ENCODE measurements at regions not wholly inside any gene's neighbourhood (a gene's known extent, or its start where the extent isn't known, plus 50 kb on each side); places are given as distances from the start of the nearest gene placed in this dataset.

GRCh38 chr17:36862116-36862920 lies 75.0 kb upstream of the LHX1 start:
- DNase-seq (ENCODE audit: low read depth): no peak

GRCh38 chr17:36863131-36863530 lies 74.1 kb upstream of the LHX1 start:
- no peak overlapping the region for H3K4me3 ChIP-seq (ENCODE audit: low read depth, low read length)
- DNase-seq (ENCODE audit: low read depth): no peak
- TF ChIP-seq CTCF (IDR thresholded peaks at IDR 0.05; ENCODE audit: insufficient read depth, low read depth, low read length): no peak

More at GRCh38 chr17:36862116-36862920, 75.0 kb upstream of the LHX1 start:
- TF ChIP-seq CTCF (IDR thresholded peaks at IDR 0.05; ENCODE audit: insufficient read depth, low read depth, low read length): no peak
- no peak overlapping the region for H3K4me3 ChIP-seq (ENCODE audit: low read depth, low read length)

- no peak overlapping the region for H3K4me3 ChIP-seq (ENCODE audit: low read depth, low read length)
- no peak for TF ChIP-seq CTCF (IDR thresholded peaks at IDR 0.05; ENCODE audit: insufficient read depth, low read depth, low read length)
- no peak for DNase-seq (ENCODE audit: low read depth)
These were observed 73.3 kb upstream of the LHX1 start for GRCh38 chr17:36863676-36864612.

GRCh38 chr17:36864827-36865430 lies 72.3 kb upstream of the LHX1 start:
- no peak for DNase-seq (ENCODE audit: low read depth)
- TF ChIP-seq CTCF (IDR thresholded peaks at IDR 0.05; ENCODE audit: insufficient read depth, low read depth, low read length): no peak
- no peak overlapping the region for H3K4me3 ChIP-seq (ENCODE audit: low read depth, low read length)

- H3K4me3 ChIP-seq (ENCODE audit: low read depth, low read length): no peak overlapping the region
- no peak for DNase-seq (ENCODE audit: low read depth)
- TF ChIP-seq CTCF (IDR thresholded peaks at IDR 0.05; ENCODE audit: insufficient read depth, low read depth, low read length): no peak
These were observed 69.4 kb upstream of the LHX1 start for GRCh38 chr17:36867716-36868341.

GRCh38 chr17:36868777-36869176 lies 68.5 kb upstream of the LHX1 start:
- TF ChIP-seq CTCF (IDR thresholded peaks at IDR 0.05; ENCODE audit: insufficient read depth, low read depth, low read length): no peak
- H3K4me3 ChIP-seq (ENCODE audit: low read depth, low read length): no peak overlapping the region
- DNase-seq (ENCODE audit: low read depth): no peak
